ENCODE measurements at regions not wholly inside any gene's neighbourhood (a gene's known extent, or its start where the extent isn't known, plus 50 kb on each side); places are given as distances from the start of the nearest gene placed in this dataset.
"Not testable (repeated sequence)": the region's sequence is repeated elsewhere in the genome, so short reads cannot be mapped to it uniquely, and the experiment has no call there.

GRCh38 chr10:111267673-111268072, 190.8 kb downstream of the ADRA2A start:
- no peak for DNase-seq

GRCh38 chr10:111273235-111273634, 196.4 kb downstream of the ADRA2A start:
- no peak for DNase-seq

GRCh38 chr10:111273635-111274034, 196.8 kb downstream of the ADRA2A start:
- no peak for DNase-seq

- no peak for DNase-seq
Measured at GRCh38 chr10:111275091-111275490, 198.3 kb downstream of the ADRA2A start.

GRCh38 chr10:111277661-111278060, 200.8 kb downstream of the ADRA2A start:
- DNase-seq: no peak

GRCh38 chr10:111278266-111278665, 201.4 kb downstream of the ADRA2A start:
- DNase-seq: no peak

- DNase-seq: no peak
Measured at GRCh38 chr10:111281516-111281915, 204.7 kb downstream of the ADRA2A start.

GRCh38 chr10:111289461-111289860, 212.6 kb downstream of the ADRA2A start:
- DNase-seq: no peak

GRCh38 chr10:111290649-111291048, 213.8 kb downstream of the ADRA2A start:
- DNase-seq: no peak

GRCh38 chr10:111295788-111296187, 219.0 kb downstream of the ADRA2A start:
- DNase-seq: no peak

GRCh38 chr10:111297351-111297848, 220.6 kb downstream of the ADRA2A start:
- DNase-seq: no peak

- no peak for DNase-seq
Measured at GRCh38 chr10:111298031-111298430, 221.2 kb downstream of the ADRA2A start.

GRCh38 chr10:111299037-111299436, 222.2 kb downstream of the ADRA2A start:
- no peak for DNase-seq

- no peak for DNase-seq
Measured at GRCh38 chr10:111303887-111304286, 227.1 kb downstream of the ADRA2A start.

- no peak for DNase-seq
Measured at GRCh38 chr10:111316722-111317212, 239.9 kb downstream of the ADRA2A start.

- DNase-seq: no peak
Measured at GRCh38 chr10:111319866-111320265, 243.0 kb downstream of the ADRA2A start.

GRCh38 chr10:111323389-111323966, 246.6 kb downstream of the ADRA2A start:
- no peak for DNase-seq

- not testable (repeated sequence) for DNase-seq
Measured at GRCh38 chr10:111332174-111332573, 255.3 kb downstream of the ADRA2A start.

GRCh38 chr10:111335826-111336225, 259.0 kb downstream of the ADRA2A start:
- DNase-seq: no peak

GRCh38 chr10:111338035-111338434, 261.2 kb downstream of the ADRA2A start:
- DNase-seq: no peak

GRCh38 chr10:111338805-111339204, 262.0 kb downstream of the ADRA2A start:
- no peak for DNase-seq

- DNase-seq: no peak
Measured at GRCh38 chr10:111344804-111345203, 268.0 kb downstream of the ADRA2A start.

- DNase-seq: no peak
Measured at GRCh38 chr10:111347386-111348013, 270.7 kb downstream of the ADRA2A start.

- DNase-seq: no peak
Measured at GRCh38 chr10:111348076-111348475, 271.2 kb downstream of the ADRA2A start.

GRCh38 chr10:111354859-111355258, 278.0 kb downstream of the ADRA2A start:
- DNase-seq: no peak
